DND-41 (cell line): ENCODE measurements at regions not wholly inside any gene's neighbourhood (a gene's known extent, or its start where the extent isn't known, plus 50 kb on each side); places are given as distances from the start of the nearest gene placed in this dataset.

Source experiments
- ATAC-seq: fragments of 200-7000 bp; cut with Tn5 transposase; 3 replicates; pipeline ENCODE4 v1.9.1; 2021; ENCODE audit warnings: low read depth; ENCODE audit not compliant: insufficient read depth
- DNase-seq: peaks from one replicate; pipeline ENCODE4 v3.0.0-alpha.2; 2020
- H2AFZ ChIP-seq: 2 replicates; pipeline ENCODE4 v1.6.0; 2012; ENCODE audit warnings: low read depth, low read length
- H3K27ac ChIP-seq: 2 replicates; pipeline ENCODE4 v1.5.1; 2012; ENCODE audit warnings: low read length, inconsistent platforms
- H3K27me3 ChIP-seq: fragments of 200-600 bp; sonication (generic); 2 replicates; pipeline ENCODE4 v1.6.0; 2012; ENCODE audit warnings: low read length, mild to moderate bottlenecking, inconsistent platforms; ENCODE audit not compliant: insufficient read depth, poor library complexity
- H3K36me3 ChIP-seq: 2 replicates; pipeline ENCODE4 v1.5.1; 2012; ENCODE audit warnings: low read length, inconsistent platforms; ENCODE audit not compliant: insufficient read depth
- H3K4me1 ChIP-seq: 2 replicates; pipeline ENCODE4 v1.5.1; 2012; ENCODE audit warnings: mild to moderate bottlenecking, low read length; ENCODE audit not compliant: insufficient read depth
- H3K4me2 ChIP-seq: 2 replicates; pipeline ENCODE4 v1.6.0; 2012; ENCODE audit warnings: mild to moderate bottlenecking, moderate library complexity, low read length, inconsistent platforms; ENCODE audit not compliant: insufficient read depth
- H3K4me3 ChIP-seq, 2 experiments: fragments of 200-600 bp in 1 of 2; shearing (Covaris generic) in 1 of 2; 2 replicates each; pipeline ENCODE4 v1.5.1; 2012 to 2016; ENCODE audit warnings: inconsistent platforms in 2 of 2, low read length in 2 of 2, mild to moderate bottlenecking in 2 of 2, low read depth in 1 of 2, moderate library complexity in 1 of 2
- H3K79me2 ChIP-seq: 2 replicates; pipeline ENCODE4 v1.6.0; 2012; ENCODE audit warnings: low read length, inconsistent platforms; ENCODE audit not compliant: insufficient read depth
- H3K9ac ChIP-seq: 2 replicates; pipeline ENCODE4 v1.6.0; 2012; ENCODE audit warnings: low read depth, mild to moderate bottlenecking, inconsistent platforms, low read length, moderate library complexity
- H3K9me3 ChIP-seq: 2 replicates; pipeline ENCODE4 v1.5.1; 2012; ENCODE audit warnings: low read length, moderate library complexity, mild to moderate bottlenecking, inconsistent platforms; ENCODE audit not compliant: insufficient read depth, severe bottlenecking
- H4K20me1 ChIP-seq: 2 replicates; pipeline ENCODE4 v1.6.0; 2012; ENCODE audit warnings: low read length; ENCODE audit not compliant: insufficient read depth
- EZH2 ChIP-seq: IDR thresholded peaks from 3 replicates; pipeline ENCODE4 v1.6.1; 2012; ENCODE audit warnings: borderline replicate concordance, low read depth, mild to moderate bottlenecking, moderate library complexity, low read length, inconsistent platforms; ENCODE audit not compliant: severe bottlenecking
- TF ChIP-seq, protein P1 (sequence below): IDR thresholded peaks from 2 replicates; pipeline ENCODE4 v1.5.1; 2012; ENCODE audit warnings: borderline replicate concordance, low read length, moderate library complexity, mild to moderate bottlenecking; ENCODE audit not compliant: poor library complexity, severe bottlenecking; ENCODE audit errors: extremely low read depth

- Histone ChIP-seq H3K36me3 (no peaks in the 10 kb centered on the region), H3K79me2 (no peaks in the 10 kb centered on the region), H4K20me1 (no peaks in the 10 kb centered on the region), H3K27ac (no peak overlapping the region), H3K27me3 (peaks cover 13% of the 10 kb centered on the region), H3K9ac (no peak overlapping the region), H2AFZ (no peak overlapping the region), H3K4me2 (no peak overlapping the region), H3K4me1 (no peaks in the 10 kb centered on the region), H3K9me3 (no peaks in the 10 kb centered on the region), H3K4me3 (no peak overlapping the region)
- no peak for TF ChIP-seq EZH2
- TF ChIP-seq, protein P1, sequence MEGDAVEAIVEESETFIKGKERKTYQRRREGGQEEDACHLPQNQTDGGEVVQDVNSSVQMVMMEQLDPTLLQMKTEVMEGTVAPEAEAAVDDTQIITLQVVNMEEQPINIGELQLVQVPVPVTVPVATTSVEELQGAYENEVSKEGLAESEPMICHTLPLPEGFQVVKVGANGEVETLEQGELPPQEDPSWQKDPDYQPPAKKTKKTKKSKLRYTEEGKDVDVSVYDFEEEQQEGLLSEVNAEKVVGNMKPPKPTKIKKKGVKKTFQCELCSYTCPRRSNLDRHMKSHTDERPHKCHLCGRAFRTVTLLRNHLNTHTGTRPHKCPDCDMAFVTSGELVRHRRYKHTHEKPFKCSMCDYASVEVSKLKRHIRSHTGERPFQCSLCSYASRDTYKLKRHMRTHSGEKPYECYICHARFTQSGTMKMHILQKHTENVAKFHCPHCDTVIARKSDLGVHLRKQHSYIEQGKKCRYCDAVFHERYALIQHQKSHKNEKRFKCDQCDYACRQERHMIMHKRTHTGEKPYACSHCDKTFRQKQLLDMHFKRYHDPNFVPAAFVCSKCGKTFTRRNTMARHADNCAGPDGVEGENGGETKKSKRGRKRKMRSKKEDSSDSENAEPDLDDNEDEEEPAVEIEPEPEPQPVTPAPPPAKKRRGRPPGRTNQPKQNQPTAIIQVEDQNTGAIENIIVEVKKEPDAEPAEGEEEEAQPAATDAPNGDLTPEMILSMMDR, result no peak
- ATAC-seq (no peak), DNase-seq (no peak)
These were observed 269.7 kb downstream of the ABHD5 start for GRCh38 chr3:43960448-43960840.

DNA sequence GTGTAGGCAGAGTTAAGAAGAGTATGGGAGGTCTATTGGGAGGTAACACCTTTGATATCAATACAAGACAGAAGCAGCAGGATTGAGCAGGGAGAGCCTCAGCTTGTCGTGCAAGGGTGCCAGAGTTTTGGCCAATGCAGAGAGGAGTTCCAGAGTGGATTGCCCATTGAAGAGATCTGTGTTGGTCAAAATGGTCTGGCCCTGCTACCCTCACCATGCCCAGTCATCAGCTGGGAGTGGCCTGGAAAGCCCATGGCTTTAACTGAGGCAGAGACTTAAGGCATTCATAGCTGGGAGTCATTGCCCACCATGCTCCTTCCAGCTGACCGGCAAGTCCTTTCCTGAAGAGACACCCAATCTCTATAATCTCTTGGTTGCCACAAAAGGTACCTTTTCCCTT is 271.3 kb downstream of the ABHD5 start:
- no peaks in the 10 kb centered on the region for H3K9me3 ChIP-seq
- H3K27ac ChIP-seq, result no peak overlapping the region
- TF ChIP-seq EZH2, result no peak
- TF ChIP-seq, protein P1, result no peak
- DNase-seq (no peak), ATAC-seq (no peak)
- H3K9ac ChIP-seq, result no peak overlapping the region
- no peaks in the 10 kb centered on the region for H3K36me3 ChIP-seq
- H3K27me3 ChIP-seq, result no peaks in the 10 kb centered on the region
- no peaks in the 10 kb centered on the region for H4K20me1 ChIP-seq
- H2AFZ ChIP-seq, result no peak overlapping the region
- H3K4me1 ChIP-seq, result no peaks in the 10 kb centered on the region
- H3K4me3 ChIP-seq, result no peak overlapping the region
- no peaks in the 10 kb centered on the region for H3K79me2 ChIP-seq
- no peak overlapping the region for H3K4me2 ChIP-seq

- no peak overlapping the region for H2AFZ ChIP-seq
- H3K79me2 ChIP-seq, result no peaks in the 10 kb centered on the region
- peaks cover under 1% of the 10 kb centered on the region for H3K27me3 ChIP-seq
- ATAC-seq (no peak), DNase-seq (no peak)
- no peak overlapping the region for H3K9ac ChIP-seq
- no peaks in the 10 kb centered on the region for H3K4me1 ChIP-seq
- H3K36me3 ChIP-seq, result no peaks in the 10 kb centered on the region
- no peak overlapping the region for H3K4me3 ChIP-seq
- H4K20me1 ChIP-seq, result no peaks in the 10 kb centered on the region
- no peaks in the 10 kb centered on the region for H3K9me3 ChIP-seq
- TF ChIP-seq EZH2, result no peak
- TF ChIP-seq, protein P1, result no peak
- no peak overlapping the region for H3K27ac ChIP-seq
- H3K4me2 ChIP-seq, result no peak overlapping the region
These were observed 272.5 kb downstream of the ABHD5 start for GRCh38 chr3:43963208-43963607.

- ATAC-seq, result no peak
- Histone ChIP-seq H3K4me3 (no peak overlapping the region), H4K20me1 (no peaks in the 10 kb centered on the region)
These were observed 273.9 kb downstream of the ABHD5 start for GRCh38 chr3:43964640-43965039.

More at GRCh38 chr3:43964640-43965039, 273.9 kb downstream of the ABHD5 start:
- no peaks in the 10 kb centered on the region for H3K36me3 ChIP-seq
- no peak overlapping the region for H3K9ac ChIP-seq
- no peak overlapping the region for H3K4me2 ChIP-seq
- peaks cover 4% of the 10 kb centered on the region for H3K27me3 ChIP-seq
- no peak overlapping the region for H2AFZ ChIP-seq
- no peaks in the 10 kb centered on the region for H3K4me1 ChIP-seq
- H3K79me2 ChIP-seq, result no peaks in the 10 kb centered on the region
- DNase-seq, result no peak
- TF ChIP-seq, protein P1, result no peak
- TF ChIP-seq EZH2, result no peak
- H3K27ac ChIP-seq, result no peak overlapping the region
- H3K9me3 ChIP-seq, result no peaks in the 10 kb centered on the region
